Right atrium auricular region (tissue), 2 donors: ENCODE measurements at regions not wholly inside any gene's neighbourhood (a gene's known extent, or its start where the extent isn't known, plus 50 kb on each side); places are given as distances from the start of the nearest gene placed in this dataset.
"Not testable (repeated sequence)": the region's sequence is repeated elsewhere in the genome, so short reads cannot be mapped to it uniquely, and the experiment has no call there.

Experiments
- DNase-seq: peaks from one replicate; pipeline ENCODE4 v3.0.0-alpha.2; 2019; ENCODE audit warnings: low spot score
- H3K27ac ChIP-seq, 2 donors: fragments of 200-600 bp; sonication (generic); 1 replicate in 1 of 2; 2 replicates in 1 of 2; pipeline ENCODE4 v1.5.1; 2016 to 2019
- H3K27me3 ChIP-seq, 2 donors: fragments of 200-600 bp; sonication (generic); one replicate each; pipeline versions ENCODE4 v1.5.1 to v1.6.0; 2017 to 2019
- H3K36me3 ChIP-seq: fragments of 200-600 bp; sonication (generic); one replicate; pipeline ENCODE4 v1.5.1; 2016
- H3K4me1 ChIP-seq, 2 donors: fragments of 200-600 bp; sonication (generic); one replicate each; pipeline versions ENCODE4 v1.5.1 to v1.6.0; 2017 to 2019
- H3K4me3 ChIP-seq, 2 donors: fragments of 200-600 bp; sonication (generic); 1 replicate in 1 of 2; 2 replicates in 1 of 2; pipeline ENCODE4 v1.5.1; 2017 to 2019; ENCODE audit warnings: mild to moderate bottlenecking in 1 of 2, moderate library complexity in 1 of 2
- H3K9me3 ChIP-seq, 2 donors: fragments of 200-600 bp; sonication (generic); one replicate each; pipeline ENCODE4 v1.5.1; 2019
- TF ChIP-seq, protein P1 (sequence below), 2 donors: fragments of 200-600 bp; sonication (generic); IDR thresholded peaks; one replicate each; pipeline ENCODE4 v1.5.1; 2019; ENCODE audit warnings: antibody characterized with exemption in 2 of 2

DNA sequence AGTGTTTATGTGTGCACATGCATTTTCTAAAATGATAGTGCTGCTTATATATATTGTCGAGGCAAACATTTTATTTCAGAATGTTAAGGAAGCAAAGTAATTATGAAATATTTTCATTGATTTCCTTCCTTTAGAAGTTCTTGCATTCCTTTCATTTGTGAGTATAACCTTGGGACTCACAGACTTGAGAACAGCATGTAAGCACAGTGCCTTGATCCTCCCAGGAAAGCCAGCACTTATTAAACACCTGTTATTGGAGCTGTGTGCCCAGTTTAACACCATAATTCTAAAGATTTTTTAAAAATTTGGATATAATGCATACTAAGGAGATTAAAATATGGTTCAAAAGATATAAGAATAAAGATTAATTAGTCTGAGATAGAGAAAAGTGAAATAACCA lies 554.4 kb upstream of the FAM98A start:
- no peak overlapping the region for H3K27ac ChIP-seq
- H3K4me1 ChIP-seq = no peaks in the 10 kb centered on the region
- no peak overlapping the region for H3K4me3 ChIP-seq
- H3K36me3 ChIP-seq = no peaks in the 10 kb centered on the region
- no peaks in the 10 kb centered on the region for H3K9me3 ChIP-seq
- H3K27me3 ChIP-seq = no peaks in the 10 kb centered on the region
- DNase-seq = no peak
- TF ChIP-seq, protein P1, sequence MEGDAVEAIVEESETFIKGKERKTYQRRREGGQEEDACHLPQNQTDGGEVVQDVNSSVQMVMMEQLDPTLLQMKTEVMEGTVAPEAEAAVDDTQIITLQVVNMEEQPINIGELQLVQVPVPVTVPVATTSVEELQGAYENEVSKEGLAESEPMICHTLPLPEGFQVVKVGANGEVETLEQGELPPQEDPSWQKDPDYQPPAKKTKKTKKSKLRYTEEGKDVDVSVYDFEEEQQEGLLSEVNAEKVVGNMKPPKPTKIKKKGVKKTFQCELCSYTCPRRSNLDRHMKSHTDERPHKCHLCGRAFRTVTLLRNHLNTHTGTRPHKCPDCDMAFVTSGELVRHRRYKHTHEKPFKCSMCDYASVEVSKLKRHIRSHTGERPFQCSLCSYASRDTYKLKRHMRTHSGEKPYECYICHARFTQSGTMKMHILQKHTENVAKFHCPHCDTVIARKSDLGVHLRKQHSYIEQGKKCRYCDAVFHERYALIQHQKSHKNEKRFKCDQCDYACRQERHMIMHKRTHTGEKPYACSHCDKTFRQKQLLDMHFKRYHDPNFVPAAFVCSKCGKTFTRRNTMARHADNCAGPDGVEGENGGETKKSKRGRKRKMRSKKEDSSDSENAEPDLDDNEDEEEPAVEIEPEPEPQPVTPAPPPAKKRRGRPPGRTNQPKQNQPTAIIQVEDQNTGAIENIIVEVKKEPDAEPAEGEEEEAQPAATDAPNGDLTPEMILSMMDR (IDR thresholded peaks at IDR 0.05) = no peak

DNA sequence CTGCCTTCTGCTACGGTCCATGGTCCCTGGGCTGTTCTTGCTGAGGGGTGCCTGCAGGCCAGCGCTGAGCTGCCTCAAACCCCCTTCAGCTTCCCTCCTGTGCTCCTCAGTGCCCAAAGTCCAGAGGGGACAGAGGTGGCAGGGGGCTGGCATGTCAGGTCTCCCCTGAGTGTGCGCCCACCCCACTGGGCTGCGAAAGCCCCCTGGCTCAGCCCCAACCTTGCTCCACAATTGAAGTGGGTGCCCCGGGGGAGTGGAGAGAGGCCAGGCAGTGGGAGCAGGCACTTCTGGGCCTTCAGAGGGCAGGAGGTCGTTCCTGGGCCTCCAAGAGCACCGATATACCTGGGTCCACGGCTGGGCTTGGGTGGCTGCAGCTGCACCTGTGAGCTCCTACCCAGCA lies 548.7 kb upstream of the FAM98A start:
- H3K9me3 ChIP-seq = peaks cover 0 to 2% of the 10 kb centered on the region in 2 donors
- TF ChIP-seq, protein P1 (IDR thresholded peaks at IDR 0.05) = no peak

DNA sequence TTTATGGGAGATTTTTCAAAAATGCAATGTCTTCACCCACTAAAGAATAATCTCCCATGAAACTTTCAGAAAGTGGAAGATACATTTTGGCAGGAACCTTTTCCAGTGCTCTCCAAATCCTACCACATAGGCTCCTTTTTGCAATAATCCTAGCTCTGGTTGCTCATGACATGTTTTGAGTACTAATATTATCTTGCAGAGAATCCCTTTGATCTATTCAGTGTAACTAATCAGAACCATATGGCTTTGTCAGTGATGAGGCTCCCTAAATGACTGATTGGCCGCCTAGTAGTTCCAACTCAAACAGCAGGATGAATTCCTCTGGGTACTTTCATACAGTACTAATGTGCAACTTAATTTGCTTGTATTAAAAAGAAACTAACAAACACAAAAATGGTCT lies 544.0 kb upstream of the FAM98A start:
- no peaks in the 10 kb centered on the region for H3K36me3 ChIP-seq
- TF ChIP-seq, protein P1 (IDR thresholded peaks at IDR 0.05) = no peak
- H3K4me1 ChIP-seq = no peaks in the 10 kb centered on the region
- no peak overlapping the region for H3K27ac ChIP-seq
- H3K9me3 ChIP-seq = peaks cover 0 to 6% of the 10 kb centered on the region in 2 donors
- no peak for DNase-seq
- no peaks in the 10 kb centered on the region for H3K27me3 ChIP-seq
- no peak overlapping the region for H3K4me3 ChIP-seq

More for the DNA sequence above, 548.7 kb upstream of the FAM98A start:
- Histone ChIP-seq H3K27me3 (no peaks in the 10 kb centered on the region), H3K36me3 (no peaks in the 10 kb centered on the region), H3K4me1 (no peaks in the 10 kb centered on the region), H3K27ac (no peak overlapping the region), H3K4me3 (no peak overlapping the region)
- no peak for DNase-seq

DNA sequence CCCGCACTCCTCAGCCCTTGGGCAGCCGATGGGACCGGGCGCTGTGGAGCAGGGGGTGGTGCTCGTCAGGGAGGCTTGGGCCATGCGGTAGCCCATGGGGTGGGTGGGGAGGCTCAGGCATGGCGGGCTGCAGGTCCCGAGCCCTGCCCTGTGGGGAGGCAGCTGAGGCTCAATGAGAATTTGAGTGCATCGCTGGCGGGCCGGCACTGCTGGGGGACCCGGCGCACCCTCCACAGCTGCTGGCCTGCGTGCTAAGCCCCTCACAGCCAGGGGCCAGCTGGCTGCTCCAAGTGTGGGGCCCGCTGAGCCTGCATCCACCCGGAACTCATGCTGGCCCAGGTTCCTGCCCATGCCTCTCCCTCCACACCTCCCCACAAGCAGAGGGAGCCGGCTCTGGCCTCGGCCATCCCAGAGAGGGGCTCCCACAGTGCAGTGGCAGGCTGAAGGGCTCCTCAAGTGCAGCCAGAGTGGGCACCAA lies 543.5 kb upstream of the FAM98A start:
- H3K4me1 ChIP-seq, H3K27me3 ChIP-seq, H3K4me3 ChIP-seq, H3K9me3 ChIP-seq, DNase-seq, H3K27ac ChIP-seq, H3K36me3 ChIP-seq: not testable (repeated sequence)

DNA sequence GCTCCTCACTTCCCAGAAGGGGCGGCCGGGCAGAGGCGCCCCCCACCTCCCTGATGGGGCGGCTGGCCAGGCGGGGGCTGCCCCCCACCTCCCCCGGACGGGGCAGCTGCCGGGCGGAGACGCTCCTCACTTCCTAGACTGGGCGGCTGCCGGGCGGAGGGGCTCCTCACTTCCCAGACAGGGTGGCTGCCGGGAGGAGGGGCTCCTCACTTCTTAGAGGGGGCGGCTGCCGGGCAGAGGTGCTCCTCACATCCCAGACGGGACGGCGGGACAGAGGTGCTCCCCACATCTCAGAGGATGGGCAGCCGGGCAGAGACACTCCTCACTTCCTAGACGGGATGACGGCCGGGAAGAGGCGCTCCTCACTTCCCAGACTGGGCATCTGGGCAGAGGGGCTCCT lies 534.0 kb upstream of the FAM98A start:
- not testable (repeated sequence) for DNase-seq

DNA sequence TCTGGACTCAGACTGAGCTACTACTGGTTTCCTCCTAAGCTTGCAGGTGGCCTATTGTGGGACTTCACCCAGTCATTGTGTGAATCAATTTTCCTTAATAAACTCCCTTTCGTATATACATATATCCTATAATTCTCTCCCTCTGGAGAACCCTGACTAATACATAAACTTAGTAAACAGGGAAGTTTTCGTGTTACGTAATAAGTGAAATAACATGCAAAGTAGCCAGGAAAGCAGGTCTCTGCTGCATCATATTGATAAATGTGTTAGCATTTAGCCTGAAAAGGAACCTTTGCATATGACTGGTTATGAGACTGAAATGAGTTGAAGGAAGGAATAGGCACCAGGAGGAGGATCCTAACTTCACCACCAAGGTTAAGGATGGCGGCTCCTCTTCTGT lies 527.2 kb upstream of the FAM98A start:
- Histone ChIP-seq H3K4me3 (no peak overlapping the region), H3K9me3 (no peaks in the 10 kb centered on the region), H3K4me1 (no peaks in the 10 kb centered on the region), H3K27me3 (no peaks in the 10 kb centered on the region), H3K27ac (no peak overlapping the region), H3K36me3 (no peaks in the 10 kb centered on the region)
- TF ChIP-seq, protein P1 (IDR thresholded peaks at IDR 0.05) = no peak
- no peak for DNase-seq

More for the DNA sequence above, 534.0 kb upstream of the FAM98A start:
- not testable (repeated sequence) for H3K4me1 ChIP-seq, H3K4me3 ChIP-seq, H3K9me3 ChIP-seq, H3K27ac ChIP-seq, H3K36me3 ChIP-seq, H3K27me3 ChIP-seq

DNA sequence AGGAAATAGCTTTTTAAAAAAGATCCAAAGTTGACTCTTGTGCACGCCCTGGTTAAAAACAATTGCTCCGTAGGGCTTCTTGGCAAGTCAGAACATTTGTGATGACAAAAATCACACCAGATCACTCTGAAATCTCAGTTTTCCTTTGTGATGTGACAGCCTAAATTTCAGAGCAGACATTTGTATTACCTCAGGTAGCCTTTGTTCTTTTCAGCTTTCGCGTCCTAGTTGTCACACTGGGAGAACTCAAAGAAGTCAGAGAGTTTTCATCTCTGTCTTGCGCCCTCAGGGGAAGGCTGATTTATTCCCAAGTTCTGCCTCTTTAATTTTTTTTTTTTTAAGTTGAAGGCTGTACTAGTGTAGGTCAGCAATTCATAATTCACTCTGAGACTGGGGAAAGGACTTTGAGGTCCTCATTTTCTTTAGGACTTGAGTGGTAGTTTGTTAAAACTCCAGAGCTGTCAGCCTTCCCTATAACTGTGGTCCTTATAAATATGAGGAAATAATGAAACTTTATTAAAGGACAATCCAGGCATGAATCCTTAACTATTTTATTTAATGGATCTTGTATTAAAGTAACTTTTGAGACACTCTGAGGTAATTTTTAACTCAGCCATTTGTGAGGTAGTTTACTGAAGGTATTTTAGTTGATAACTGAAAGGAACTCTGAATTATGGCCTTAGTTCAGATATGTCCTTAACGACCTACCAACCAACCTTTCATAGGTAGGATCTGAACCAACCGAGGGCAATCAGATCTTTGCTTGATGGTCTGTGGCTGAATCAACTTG lies 525.1 kb upstream of the FAM98A start:
- DNase-seq = no peak
- Histone ChIP-seq H3K27ac (no peak overlapping the region), H3K36me3 (no peaks in the 10 kb centered on the region), H3K4me3 (no peak overlapping the region), H3K4me1 (no peaks in the 10 kb centered on the region), H3K9me3 (no peaks in the 10 kb centered on the region), H3K27me3 (no peaks in the 10 kb centered on the region)
- TF ChIP-seq, protein P1 (IDR thresholded peaks at IDR 0.05) = no peak
